ENCODE measurements at regions not wholly inside any gene's neighbourhood (a gene's known extent, or its start where the extent isn't known, plus 50 kb on each side); places are given as distances from the start of the nearest gene placed in this dataset.
A peak's percentile ranks its signal among the peaks of the same experiment; 100 is the strongest.

DNA sequence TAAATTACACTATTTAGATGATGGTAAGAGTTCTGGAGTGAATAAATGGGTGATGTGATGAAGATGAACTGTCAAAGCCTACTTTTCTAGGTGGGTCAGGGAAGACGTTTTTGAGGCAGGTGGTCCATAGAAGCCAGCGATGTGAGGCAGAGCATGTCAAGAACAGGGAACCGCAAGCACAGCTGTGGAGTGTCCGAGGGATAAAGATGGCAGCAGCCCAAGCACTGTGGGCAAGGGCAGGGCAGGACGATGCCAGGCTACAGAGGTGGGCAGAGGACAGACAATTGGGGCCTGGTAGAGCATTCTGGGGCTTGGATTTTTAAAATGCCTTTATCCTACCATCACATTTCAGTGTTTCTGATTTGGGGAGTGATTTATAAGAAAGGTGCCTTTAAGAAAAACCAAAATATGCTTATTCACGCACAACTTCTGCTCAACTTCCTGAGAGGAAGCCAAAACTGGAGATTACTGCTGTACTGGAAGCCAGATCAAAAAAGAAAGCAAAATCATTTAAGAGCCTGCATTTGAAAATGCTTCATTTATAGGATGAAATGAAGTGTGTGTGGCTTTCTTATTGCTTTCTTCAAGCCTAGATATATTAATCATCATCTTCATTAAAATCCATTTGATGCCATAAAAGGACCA is 119.0 kb upstream of the WDR17 start:
- DNase-seq (ENCODE audit: low read depth in 4 of 4, low spot score in 3 of 4): no peak

DNA sequence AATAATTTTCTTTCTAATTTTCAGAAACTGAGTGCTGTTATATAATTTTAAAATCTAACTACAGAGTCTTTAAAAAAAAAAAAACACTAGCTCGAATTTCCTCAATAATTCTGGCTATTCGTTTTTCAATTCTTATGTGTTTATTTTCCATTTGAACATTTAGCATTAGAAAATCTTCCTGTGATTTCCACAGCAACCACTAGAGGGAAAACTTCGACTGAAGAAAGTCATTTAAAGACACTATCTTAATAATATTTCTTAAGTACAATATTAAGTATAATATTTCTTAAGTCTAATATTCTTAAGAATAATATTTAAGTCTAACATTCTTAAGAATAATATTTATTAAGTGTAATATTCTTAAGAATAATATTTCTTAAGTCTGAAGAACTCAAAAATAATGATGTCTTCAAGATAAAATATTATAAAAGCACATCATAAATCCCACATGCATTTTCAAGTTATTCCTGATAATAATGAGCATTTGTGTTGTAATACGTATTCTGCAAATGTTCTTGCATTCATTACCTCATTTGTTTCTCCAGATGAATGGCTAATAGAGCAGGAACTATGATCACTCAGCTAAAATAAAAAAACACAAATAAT is 118.4 kb upstream of the WDR17 start:
- DNase-seq (ENCODE audit: low read depth in 4 of 4, low spot score in 3 of 4): peak in 1 of 4 donors; percentile 6

DNA sequence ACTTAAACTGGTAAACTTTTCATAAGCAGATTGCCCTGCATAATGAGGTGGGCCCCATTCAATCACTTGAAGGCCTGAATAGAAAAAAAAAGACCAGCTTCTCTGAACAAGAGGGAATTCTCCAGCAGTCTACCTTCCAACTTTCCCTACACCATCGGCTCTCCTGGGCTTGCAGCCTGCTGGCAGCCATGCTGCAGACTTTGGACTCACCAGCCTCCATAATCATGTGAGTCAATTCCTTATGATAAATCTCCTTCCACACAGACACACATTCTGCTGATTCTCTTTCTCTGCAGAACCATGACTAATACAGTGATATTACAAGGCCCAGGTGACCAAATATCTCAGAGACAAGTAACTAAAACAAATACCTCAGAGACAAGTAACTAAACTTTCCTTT is 113.8 kb upstream of the WDR17 start:
- DNase-seq (ENCODE audit: low read depth in 4 of 4, low spot score in 3 of 4): no peak

DNA sequence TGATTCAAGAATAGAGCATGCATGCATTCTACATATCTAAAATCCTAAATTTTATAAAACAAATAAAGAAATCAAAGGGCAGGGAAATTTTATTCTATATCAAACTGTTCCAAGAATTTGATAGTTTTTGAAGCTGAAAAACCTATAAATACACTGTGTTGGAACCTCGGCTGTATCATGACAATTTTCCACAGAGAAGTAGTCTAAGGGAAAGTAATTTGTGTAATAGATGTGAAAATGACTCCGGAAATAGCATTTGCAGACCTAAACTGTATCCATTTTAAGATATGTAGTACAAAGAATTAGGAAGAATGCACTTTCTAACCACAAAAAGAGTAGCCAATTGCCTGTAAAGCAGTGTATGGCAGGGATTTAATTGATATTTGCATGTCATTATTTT is 112.5 kb upstream of the WDR17 start:
- DNase-seq (ENCODE audit: low read depth in 4 of 4, low spot score in 3 of 4): no peak

DNA sequence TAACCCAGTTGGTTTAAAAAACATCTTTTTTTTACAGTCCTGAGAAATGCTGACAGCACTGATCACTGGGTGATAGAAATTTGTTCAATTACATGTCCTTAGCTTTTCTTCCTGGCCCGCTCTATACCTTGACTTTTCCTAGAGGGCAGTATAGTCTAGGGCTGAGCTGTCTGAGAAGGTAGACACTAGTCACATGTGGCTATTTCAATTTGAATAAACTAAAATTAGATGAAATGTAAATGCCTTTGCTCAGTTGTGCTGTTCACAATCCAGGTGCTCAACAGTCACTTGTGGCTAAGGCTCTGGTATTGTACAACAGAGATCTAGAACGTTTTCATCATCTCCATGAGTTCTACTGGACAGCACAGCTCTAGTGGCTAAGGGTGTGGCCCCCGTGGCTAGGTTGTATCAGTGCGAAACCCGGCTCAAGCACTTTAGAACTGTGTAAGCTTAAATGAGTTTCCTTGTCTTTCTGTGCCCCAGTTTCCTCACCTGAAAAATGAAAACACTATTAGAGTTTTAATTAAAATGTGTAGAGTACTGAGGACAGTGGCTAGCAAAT is 111.6 kb upstream of the WDR17 start:
- DNase-seq (ENCODE audit: low read depth in 4 of 4, low spot score in 3 of 4): no peak

DNA sequence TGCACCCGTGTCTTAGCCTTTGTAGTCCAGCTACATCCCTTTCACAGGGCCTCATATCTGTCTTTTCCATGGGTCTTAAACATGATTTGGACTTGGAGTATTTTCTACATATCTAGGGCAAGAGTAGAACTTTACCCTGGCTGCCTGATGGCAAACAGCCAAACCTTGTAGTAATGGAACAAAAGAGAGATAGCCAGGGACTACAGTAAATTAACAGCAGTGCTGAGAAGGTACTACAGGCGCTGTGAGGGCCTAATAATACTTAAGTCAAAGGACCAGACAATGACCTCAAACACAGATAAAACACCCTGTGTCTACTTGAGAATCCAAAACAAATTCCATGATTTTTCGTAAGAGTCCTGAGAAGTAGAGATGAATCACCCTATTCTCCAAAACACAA is 111.0 kb upstream of the WDR17 start:
- DNase-seq (ENCODE audit: low read depth in 4 of 4, low spot score in 3 of 4): no peak

DNA sequence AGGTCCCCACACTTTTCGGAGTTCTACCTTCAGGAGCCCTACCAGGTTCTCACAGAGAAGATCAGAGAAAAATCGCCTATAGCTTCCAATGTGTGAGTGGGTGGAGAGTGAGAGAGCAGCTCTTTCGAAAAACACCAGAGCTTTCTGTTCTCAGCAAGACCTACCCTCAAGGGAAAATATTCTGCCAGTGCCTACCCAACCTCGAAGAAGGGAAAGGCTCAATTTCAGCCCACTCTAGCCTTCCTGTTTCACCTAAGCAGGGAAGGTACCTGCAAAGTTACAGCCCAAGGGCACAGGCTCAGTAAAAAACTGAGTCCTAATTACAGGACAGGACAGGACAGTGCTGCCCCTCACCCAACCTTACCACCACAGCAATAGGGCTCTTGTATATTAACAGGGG is 104.0 kb upstream of the WDR17 start:
- DNase-seq (ENCODE audit: low read depth in 4 of 4, low spot score in 3 of 4): no peak

DNA sequence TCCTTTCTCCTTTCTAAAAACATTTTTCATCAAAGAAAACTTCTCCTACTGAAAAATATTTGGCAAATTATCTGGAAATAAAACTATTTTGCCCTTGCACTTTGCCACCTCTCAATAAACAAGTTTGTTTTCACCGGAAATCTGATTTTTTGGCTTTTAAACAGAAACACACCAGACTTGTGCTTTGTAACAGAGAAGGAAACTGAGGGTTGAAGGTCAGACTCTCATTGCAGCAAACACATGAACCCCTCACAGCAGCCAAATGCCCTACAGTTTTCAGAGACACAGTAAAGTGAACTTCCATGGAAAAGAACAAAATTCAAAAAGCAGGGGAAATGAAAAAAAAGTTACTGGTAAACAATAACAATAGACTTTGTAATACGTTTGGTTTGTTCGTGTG is 95.6 kb upstream of the WDR17 start:
- DNase-seq (ENCODE audit: low read depth in 4 of 4, low spot score in 3 of 4): no peak

DNA sequence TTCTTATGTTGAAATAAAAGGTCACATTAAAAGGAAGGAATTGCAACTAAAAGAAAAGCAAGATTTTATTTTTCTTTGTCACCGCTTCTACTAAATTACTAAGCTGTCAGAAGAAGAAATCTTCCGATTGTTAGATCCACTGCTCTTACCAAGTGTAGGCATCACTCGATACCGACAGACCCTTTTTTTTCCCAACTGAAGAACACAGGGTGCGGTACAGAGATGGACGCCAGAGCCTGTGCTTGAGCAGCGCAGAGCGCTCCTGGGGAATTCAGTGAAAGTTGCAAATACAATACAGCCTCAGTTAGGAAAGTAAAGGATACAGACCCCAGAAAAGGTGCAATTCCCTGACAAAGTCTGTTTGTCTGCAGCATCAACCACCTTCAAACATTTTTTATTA is 94.9 kb upstream of the WDR17 start:
- DNase-seq (ENCODE audit: low read depth in 4 of 4, low spot score in 3 of 4): no peak

DNA sequence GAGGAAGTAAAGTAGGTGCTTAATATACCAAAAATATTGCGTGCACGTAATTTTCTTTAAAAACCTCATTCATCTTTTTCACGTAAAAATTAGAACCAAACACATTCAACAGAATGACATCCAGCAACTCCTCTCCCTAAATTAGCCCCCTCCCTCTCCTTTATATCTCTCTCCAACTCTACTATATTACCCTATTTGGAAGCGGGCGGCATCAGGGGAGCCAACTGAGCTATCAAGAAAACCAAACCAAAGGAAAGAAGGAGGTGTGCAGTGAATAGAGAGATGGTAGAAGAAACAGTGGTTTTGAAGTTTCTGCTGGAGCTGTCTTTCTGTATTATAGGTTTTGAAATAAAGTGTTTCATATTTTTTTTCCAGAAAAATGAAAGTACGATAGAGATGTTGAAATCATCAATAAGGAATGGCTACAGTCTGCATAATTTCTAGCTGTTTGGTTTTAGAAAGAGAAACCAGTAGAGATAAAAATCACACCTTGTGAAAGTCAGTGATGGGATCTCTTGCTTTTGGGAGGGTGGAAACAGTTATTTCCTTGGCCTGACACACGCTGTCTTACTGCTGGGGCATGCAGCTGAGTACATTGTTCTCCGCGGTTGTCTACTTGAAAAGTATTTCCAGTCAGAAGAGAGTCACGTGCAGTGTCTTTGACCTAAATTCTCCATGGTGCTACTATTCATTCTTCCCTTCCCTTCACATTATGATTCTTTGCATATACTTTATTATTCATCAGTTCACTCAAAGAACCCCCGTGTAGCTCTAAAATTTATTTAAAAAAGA is 94.1 kb upstream of the WDR17 start:
- no peak for DNase-seq (ENCODE audit: low read depth in 4 of 4, low spot score in 3 of 4)

DNA sequence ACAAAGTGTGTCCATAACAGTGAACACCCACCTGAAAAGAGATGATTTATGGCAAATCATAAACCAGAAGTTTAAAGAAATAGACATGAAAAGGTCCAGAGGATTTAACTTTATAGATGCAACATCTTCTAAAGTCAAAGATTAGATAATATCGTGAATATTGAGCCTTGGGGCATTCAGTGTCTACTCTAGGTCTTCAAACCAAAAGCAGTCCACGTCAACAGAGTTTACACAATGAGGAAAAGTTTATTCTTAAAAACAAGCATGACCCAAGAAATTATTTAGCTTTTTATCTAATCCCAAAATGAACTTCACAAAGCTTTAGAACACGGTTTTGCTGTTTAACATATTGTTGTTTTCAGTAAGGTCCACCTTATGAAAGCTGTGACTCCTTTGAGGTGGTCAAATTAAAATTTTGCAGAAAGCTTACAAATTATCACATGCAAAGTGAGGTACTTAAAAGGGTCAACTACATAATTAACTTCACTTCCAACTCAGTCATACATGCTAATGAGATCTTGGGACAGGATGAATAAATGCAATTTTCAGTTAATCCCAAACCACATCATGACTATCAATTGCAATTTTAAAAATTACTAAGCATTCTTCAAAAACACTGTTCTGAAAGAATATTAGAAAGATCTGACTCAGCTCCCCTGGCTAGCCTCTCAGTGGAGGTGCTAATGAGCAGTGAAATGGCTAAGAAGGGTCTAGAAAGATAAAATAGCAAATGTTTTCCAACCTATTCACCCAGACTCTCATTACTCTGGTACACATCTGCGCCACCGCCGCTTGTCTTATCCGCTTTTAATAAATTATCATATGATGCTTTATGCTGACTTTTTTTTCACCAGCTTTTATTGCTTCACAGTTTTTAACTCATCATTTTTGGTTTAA is 92.4 kb upstream of the WDR17 start:
- no peak for DNase-seq (ENCODE audit: low read depth in 4 of 4, low spot score in 3 of 4)

DNA sequence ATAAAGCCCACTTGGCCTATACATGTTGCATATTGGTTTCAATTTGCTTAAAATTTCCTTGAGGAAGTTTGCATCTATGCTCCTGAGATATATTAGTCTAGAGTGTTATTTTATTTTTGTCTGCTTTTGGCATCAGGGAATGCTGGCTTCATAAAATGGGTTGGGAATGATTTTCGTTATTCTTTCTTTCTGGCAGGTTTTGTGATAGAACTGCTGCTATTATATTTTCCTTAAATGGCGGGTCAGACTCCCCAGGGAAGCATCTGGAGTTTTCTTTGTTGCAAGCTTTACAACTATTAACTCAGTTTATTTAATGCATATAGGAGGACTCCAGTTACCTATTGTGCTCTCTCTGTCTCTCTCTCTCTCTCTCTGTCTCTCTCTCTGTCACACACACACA is 82.0 kb upstream of the WDR17 start:
- DNase-seq (ENCODE audit: low read depth in 4 of 4, low spot score in 3 of 4): no peak

DNA sequence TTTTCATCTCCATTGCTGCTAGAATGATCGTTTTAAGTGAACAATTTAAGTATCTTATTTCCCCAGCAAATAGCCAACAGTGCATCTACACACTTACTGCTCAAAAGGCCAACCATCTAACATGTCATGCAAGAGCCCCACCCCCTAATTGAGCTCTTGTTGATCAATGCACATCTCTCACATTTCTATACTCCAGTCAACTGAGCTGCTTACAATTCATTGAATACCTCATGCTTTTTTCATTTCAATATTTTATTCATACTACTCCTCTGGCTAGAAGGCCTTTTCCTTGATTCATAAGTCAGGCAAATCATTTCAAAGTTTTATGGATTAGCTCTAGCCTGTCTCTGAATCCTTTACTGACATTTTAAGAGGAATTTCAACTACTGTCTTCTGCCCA is 79.0 kb upstream of the WDR17 start:
- no peak for DNase-seq (ENCODE audit: low read depth in 4 of 4, low spot score in 3 of 4)

DNA sequence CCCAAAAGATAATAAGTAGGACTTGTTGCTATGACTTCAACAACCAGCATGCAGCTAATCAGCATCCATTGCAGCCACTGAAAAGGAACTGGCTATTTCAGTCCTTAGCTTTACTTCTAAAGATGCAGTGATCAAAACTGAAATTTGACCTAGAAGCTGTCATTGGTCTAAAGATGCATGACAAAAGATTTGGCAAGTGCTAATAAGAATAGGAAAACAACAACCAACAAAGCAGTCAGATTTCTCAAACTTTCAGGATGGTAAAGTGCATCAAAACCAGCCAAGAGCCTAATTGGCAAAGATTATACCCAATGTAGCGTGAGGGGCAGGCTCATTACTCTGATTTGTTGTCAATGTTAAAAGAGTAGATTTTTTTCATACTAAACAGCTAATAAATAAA is 77.1 kb upstream of the WDR17 start:
- DNase-seq (ENCODE audit: low read depth in 4 of 4, low spot score in 3 of 4): no peak

DNA sequence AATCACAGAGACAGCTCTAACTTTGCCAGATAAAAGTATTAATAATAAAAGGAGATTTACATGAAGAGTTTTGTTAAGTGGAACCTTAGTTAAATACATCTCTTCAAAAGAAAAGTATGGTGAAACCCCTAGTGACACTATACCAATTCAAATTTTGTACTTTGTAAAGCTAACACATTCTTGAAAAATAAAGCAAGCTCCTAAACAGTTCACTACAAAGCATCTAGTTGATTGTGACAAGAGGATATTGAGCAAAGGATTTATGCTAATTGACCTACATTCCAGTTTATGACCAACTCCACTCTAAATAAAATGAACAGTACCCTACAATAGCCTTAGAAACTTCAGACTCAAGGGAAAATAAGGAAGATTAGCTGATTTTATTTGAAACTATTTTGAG is 69.4 kb upstream of the WDR17 start:
- DNase-seq (ENCODE audit: low read depth in 4 of 4, low spot score in 3 of 4): no peak

DNA sequence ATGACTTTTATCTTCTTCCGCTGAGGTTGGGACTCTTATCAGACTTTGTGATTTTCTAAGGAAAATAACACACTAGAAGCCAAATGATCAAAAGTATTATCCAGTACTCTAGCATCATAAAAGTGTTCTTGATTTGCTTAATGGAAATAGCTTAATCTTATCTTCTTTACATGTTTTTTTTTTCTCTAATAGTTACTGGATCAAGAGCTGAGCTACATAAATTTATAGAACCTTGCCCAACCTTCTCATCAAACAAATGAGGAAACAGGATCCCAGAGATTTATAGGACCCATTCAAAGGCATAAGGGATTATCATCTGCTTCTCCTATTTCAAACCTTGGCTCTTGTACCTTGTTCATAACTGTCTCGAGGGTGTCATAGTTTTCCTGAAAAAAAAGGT is 68.3 kb upstream of the WDR17 start:
- no peak for DNase-seq (ENCODE audit: low read depth in 4 of 4, low spot score in 3 of 4)

DNA sequence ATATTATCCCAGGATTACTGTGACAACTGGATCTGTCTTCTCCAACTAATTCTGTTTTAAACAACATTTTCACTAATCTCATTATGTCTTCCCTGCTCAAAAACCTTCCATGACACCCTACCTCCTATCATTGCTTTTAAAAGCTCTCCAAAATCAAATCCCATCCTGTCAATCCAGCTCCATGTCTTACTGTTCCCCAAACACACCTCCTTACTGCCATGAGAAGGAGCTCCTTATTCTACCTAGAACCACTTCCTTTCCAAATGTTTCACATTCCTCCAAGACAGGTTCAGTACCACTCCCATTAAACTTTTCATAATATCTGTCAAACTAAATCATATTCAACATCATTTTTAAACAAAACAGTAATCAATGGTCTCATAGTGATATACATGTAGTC is 66.9 kb upstream of the WDR17 start:
- DNase-seq (ENCODE audit: low read depth in 4 of 4, low spot score in 3 of 4): no peak

DNA sequence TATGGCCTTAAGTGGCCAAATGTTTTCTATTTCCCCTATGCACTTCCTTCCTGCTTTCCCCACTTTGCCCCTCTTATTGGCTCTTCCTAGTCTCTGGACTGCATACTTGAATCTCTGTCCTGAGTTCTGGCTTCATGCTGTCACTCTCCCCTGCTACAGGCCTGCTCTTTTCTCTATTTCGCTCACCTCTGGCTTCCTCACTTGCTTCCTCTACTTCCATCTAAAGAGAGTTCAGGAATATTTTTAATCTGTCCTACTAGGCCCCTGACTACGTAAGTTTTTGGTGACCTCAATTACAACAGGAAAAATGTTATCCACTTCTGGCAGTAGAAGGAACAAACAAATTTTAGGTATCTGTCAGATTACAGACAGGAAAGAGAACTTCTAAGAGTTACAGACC is 65.7 kb upstream of the WDR17 start:
- DNase-seq (ENCODE audit: low read depth in 4 of 4, low spot score in 3 of 4): no peak

DNA sequence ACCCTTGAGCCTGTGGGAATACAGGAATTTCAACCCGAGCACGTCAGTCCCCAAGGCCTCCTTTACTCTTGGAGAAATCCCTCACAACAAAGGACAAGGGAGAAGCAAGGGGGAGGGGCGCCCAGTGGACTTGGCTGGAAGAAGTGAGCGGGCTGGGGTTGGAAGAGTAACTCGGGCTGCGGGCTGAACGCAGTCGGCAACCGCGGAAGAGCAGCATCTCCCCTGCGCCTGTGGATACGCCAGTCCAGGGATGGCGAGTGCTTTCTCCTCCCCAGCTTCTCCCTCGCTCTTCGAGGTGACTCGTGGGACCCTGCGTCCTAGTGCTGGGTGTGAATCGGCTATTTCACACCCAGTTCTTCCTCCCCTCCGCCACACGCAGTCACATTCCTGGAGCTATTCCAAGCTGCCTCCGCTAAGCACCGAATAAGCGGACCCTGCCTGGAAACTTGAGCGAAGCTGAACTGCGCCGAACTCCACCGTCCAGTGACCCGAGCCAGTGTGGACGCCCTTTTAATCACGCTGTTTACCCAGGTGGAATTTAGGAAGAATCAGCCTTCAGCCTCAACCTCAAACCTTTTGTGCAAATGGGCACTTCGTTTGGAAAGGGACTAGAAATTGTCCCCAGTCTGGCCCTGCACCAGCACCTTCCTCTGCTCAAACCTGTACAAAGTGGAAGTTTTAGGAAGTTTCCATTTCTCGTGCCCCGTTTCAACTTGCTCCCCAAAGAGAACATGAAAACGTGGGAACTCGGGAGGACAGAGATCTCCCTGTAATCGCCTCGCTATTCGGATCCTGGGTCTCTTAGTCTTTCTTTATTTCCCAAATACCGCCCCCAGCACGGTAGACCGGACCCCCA is 64.3 kb upstream of the WDR17 start:
- DNase-seq (ENCODE audit: low read depth in 4 of 4, low spot score in 3 of 4): peak in 3 of 4 donors; percentile 41 to 53 (median 44)
